HG02642 (cell line): ENCODE measurements at regions not wholly inside any gene's neighbourhood (a gene's known extent, or its start where the extent isn't known, plus 50 kb on each side); places are given as distances from the start of the nearest gene placed in this dataset.

Experiments
- ATAC-seq: cut with Tn5 transposase; IDR thresholded peaks from one replicate; pipeline ENCODE4 v1.9.1; 2021; ENCODE audit warnings: mild to moderate bottlenecking; ENCODE audit not compliant: unreplicated experiment, poor library complexity

GRCh38 chr2:120863146-120863545, 127.5 kb downstream of the GLI2 start:
- ATAC-seq: no peak

- ATAC-seq: no peak
These were observed 128.1 kb downstream of the GLI2 start for GRCh38 chr2:120863661-120864320.

- ATAC-seq: no peak
These were observed 129.3 kb downstream of the GLI2 start for GRCh38 chr2:120864981-120865380.

GRCh38 chr2:120865656-120866055, 130.0 kb downstream of the GLI2 start:
- ATAC-seq: no peak

GRCh38 chr2:120866071-120866470, 130.4 kb downstream of the GLI2 start:
- ATAC-seq: no peak

- no peak for ATAC-seq
These were observed 130.9 kb downstream of the GLI2 start for GRCh38 chr2:120866483-120867140.

GRCh38 chr2:120867290-120868241, 131.9 kb downstream of the GLI2 start:
- no peak for ATAC-seq

GRCh38 chr2:120868366-120868765, 132.7 kb downstream of the GLI2 start:
- ATAC-seq: no peak

- ATAC-seq: no peak
These were observed 133.5 kb downstream of the GLI2 start for GRCh38 chr2:120869036-120869729.

GRCh38 chr2:120869730-120870466, 134.2 kb downstream of the GLI2 start:
- ATAC-seq: no peak

GRCh38 chr2:120870467-120870788, 134.8 kb downstream of the GLI2 start:
- ATAC-seq: no peak

GRCh38 chr2:120871016-120871635, 135.5 kb downstream of the GLI2 start:
- no peak for ATAC-seq

GRCh38 chr2:120871881-120872620, 136.4 kb downstream of the GLI2 start:
- ATAC-seq: no peak

- ATAC-seq: no peak
These were observed 138.6 kb downstream of the GLI2 start for GRCh38 chr2:120873958-120874887.

- no peak for ATAC-seq
These were observed 139.2 kb downstream of the GLI2 start for GRCh38 chr2:120874888-120875275.

GRCh38 chr2:120875431-120875830, 139.8 kb downstream of the GLI2 start:
- no peak for ATAC-seq

GRCh38 chr2:120876526-120877280, 141.0 kb downstream of the GLI2 start:
- ATAC-seq: no peak
